Liver (tissue), 3 donors: ENCODE measurements at regions not wholly inside any gene's neighbourhood (a gene's known extent, or its start where the extent isn't known, plus 50 kb on each side); places are given as distances from the start of the nearest gene placed in this dataset.

Experiments
- CTCF ChIP-seq: fragments of 150-350 bp; IDR thresholded peaks from 2 replicates; pipeline ENCODE4 v1.5.1; 2017; ENCODE audit warnings: improper control_type of control experiment, low read depth, low read length; ENCODE audit not compliant: missing input control
- GABPA ChIP-seq, 2 donors: IDR thresholded peaks in 1 of 2; conservative IDR thresholded peaks in 1 of 2; 2 replicates each; pipeline ENCODE4 v1.6.1; 2016; ENCODE audit warnings: antibody characterized with exemption in 2 of 2, mild to moderate bottlenecking in 1 of 2, moderate library complexity in 1 of 2
- HNF4G ChIP-seq: IDR thresholded peaks from 2 replicates; pipeline ENCODE4 v1.6.1; 2016; ENCODE audit warnings: antibody characterized with exemption
- RAD21 ChIP-seq, 2 donors: IDR thresholded peaks; 2 replicates each; pipeline ENCODE4 v1.6.1; 2016; ENCODE audit warnings: antibody characterized with exemption in 2 of 2, mild to moderate bottlenecking in 2 of 2
- SP1 ChIP-seq: IDR thresholded peaks from 2 replicates; pipeline ENCODE4 v1.6.1; 2018; ENCODE audit warnings: antibody characterized with exemption, mild to moderate bottlenecking
- TAF1 ChIP-seq: conservative IDR thresholded peaks from 2 replicates; pipeline ENCODE4 v1.6.1; 2016; ENCODE audit warnings: antibody characterized with exemption, mild to moderate bottlenecking
- YY1 ChIP-seq: IDR thresholded peaks from 2 replicates; pipeline ENCODE4 v1.6.1; 2016; ENCODE audit warnings: antibody characterized with exemption, mild to moderate bottlenecking
- ZBTB33 ChIP-seq: IDR thresholded peaks from 2 replicates; pipeline ENCODE4 v1.6.1; 2016; ENCODE audit warnings: antibody characterized with exemption
- TF ChIP-seq, protein P1 (sequence below): IDR thresholded peaks from 2 replicates; pipeline ENCODE4 v1.6.1; 2016; ENCODE audit warnings: antibody characterized with exemption, mild to moderate bottlenecking
- donor health status: healthy.
- donor health status: healthy.

GRCh38 chr5:23446424-23446823 lies 61.0 kb upstream of the PRDM9 start:
- TF ChIP-seq YY1, result no peak
- TF ChIP-seq CTCF, result no peak
- TF ChIP-seq, protein P1, sequence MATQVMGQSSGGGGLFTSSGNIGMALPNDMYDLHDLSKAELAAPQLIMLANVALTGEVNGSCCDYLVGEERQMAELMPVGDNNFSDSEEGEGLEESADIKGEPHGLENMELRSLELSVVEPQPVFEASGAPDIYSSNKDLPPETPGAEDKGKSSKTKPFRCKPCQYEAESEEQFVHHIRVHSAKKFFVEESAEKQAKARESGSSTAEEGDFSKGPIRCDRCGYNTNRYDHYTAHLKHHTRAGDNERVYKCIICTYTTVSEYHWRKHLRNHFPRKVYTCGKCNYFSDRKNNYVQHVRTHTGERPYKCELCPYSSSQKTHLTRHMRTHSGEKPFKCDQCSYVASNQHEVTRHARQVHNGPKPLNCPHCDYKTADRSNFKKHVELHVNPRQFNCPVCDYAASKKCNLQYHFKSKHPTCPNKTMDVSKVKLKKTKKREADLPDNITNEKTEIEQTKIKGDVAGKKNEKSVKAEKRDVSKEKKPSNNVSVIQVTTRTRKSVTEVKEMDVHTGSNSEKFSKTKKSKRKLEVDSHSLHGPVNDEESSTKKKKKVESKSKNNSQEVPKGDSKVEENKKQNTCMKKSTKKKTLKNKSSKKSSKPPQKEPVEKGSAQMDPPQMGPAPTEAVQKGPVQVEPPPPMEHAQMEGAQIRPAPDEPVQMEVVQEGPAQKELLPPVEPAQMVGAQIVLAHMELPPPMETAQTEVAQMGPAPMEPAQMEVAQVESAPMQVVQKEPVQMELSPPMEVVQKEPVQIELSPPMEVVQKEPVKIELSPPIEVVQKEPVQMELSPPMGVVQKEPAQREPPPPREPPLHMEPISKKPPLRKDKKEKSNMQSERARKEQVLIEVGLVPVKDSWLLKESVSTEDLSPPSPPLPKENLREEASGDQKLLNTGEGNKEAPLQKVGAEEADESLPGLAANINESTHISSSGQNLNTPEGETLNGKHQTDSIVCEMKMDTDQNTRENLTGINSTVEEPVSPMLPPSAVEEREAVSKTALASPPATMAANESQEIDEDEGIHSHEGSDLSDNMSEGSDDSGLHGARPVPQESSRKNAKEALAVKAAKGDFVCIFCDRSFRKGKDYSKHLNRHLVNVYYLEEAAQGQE, result no peak
- no peak for TF ChIP-seq SP1
- TF ChIP-seq ZBTB33, result no peak
- TF ChIP-seq TAF1, result no peak
- TF ChIP-seq HNF4G, result no peak
- no peak for TF ChIP-seq RAD21 (IDR thresholded peaks at IDR 0.05)
- no peak for TF ChIP-seq GABPA (IDR thresholded peaks at IDR 0.05 in 1 of 2, conservative IDR thresholded peaks at IDR 0.05 in 1 of 2)
